ENCODE measurements at regions not wholly inside any gene's neighbourhood (a gene's known extent, or its start where the extent isn't known, plus 50 kb on each side); places are given as distances from the start of the nearest gene placed in this dataset.

GRCh38 chr6:106800379-106800778 is 171.0 kb downstream of the QRSL1 start:
- H3K9me3 ChIP-seq = no peaks in the 10 kb centered on the region
- intact Hi-C loops (cut with DNase I; ENCODE audit: low total_unique reads) = no loop called here
- no peaks in the 10 kb centered on the region for H3K4me1 ChIP-seq
- no peak for DNase-seq
- no peak overlapping the region for H3K27ac ChIP-seq
- H3K36me3 ChIP-seq (ENCODE audit: low read depth, missing control alignments) = no peaks in the 10 kb centered on the region
- H3K27me3 ChIP-seq = no peaks in the 10 kb centered on the region
- H3K4me3 ChIP-seq = no peak overlapping the region
- no peak for TF ChIP-seq POLR2A (IDR thresholded peaks at IDR 0.05)
- 87 to 89% methylated on average over 5 of the region's 5 CpGs for WGBS, 2 donors

- H3K4me3 ChIP-seq = no peak overlapping the region
- no peaks in the 10 kb centered on the region for H3K4me1 ChIP-seq
- no peak overlapping the region for H3K27ac ChIP-seq
- no peak for DNase-seq
- H3K9me3 ChIP-seq = no peaks in the 10 kb centered on the region
- H3K36me3 ChIP-seq (ENCODE audit: low read depth, missing control alignments) = no peaks in the 10 kb centered on the region
- WGBS, 2 donors = 40 to 53% methylated on average over 5 to 8 of the region's 8 CpGs
- TF ChIP-seq POLR2A (IDR thresholded peaks at IDR 0.05) = no peak
- no peak for TF ChIP-seq CTCF (IDR thresholded peaks at IDR 0.05)
- intact Hi-C loops (cut with DNase I; ENCODE audit: low total_unique reads) = no loop called here
- no peaks in the 10 kb centered on the region for H3K27me3 ChIP-seq
Observed at GRCh38 chr6:106799031-106799894, 169.9 kb downstream of the QRSL1 start.

- Histone ChIP-seq H3K27me3 (no peaks in the 10 kb centered on the region), H3K36me3 (ENCODE audit: low read depth, missing control alignments) (no peaks in the 10 kb centered on the region), H3K9me3 (no peaks in the 10 kb centered on the region), H3K27ac (no peak overlapping the region), H3K4me3 (no peak overlapping the region), H3K4me1 (no peaks in the 10 kb centered on the region)
- intact Hi-C loops (cut with DNase I; ENCODE audit: low total_unique reads) = no loop called here
- no peak for DNase-seq
- no peak for TF ChIP-seq POLR2A (IDR thresholded peaks at IDR 0.05)
- TF ChIP-seq CTCF (IDR thresholded peaks at IDR 0.05) = no peak
- WGBS, 2 donors = 82% methylated on average over 2 of the region's 2 CpGs
Observed at GRCh38 chr6:106797186-106797585, 167.8 kb downstream of the QRSL1 start.

DNA sequence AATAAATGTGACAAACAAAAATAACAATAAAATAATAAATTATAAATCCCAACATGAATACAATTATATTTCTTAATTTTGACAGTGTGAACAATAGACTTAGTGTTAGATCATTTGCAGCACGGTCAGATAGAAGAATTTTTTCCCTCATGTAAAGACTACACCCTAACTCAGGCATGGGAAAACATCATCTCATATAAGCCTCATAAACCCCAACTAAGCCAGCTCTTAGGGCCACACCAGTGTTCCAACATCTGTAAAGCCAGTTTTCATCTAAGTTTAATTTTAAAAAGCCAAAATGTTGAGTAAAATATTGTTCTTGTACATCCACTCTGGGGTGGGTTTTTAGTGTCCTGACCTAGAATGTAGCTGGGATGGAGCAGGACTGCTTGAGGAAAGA is 167.4 kb downstream of the QRSL1 start:
- no peaks in the 10 kb centered on the region for H3K9me3 ChIP-seq
- 79 to 81% methylated on average over 1 of the region's 1 CpG for WGBS, 2 donors
- no peak overlapping the region for H3K4me3 ChIP-seq
- H3K27me3 ChIP-seq = no peaks in the 10 kb centered on the region
- no peaks in the 10 kb centered on the region for H3K4me1 ChIP-seq
- intact Hi-C loops (cut with DNase I; ENCODE audit: low total_unique reads) = no loop called here
- TF ChIP-seq CTCF (IDR thresholded peaks at IDR 0.05) (no peak), POLR2A (IDR thresholded peaks at IDR 0.05) (no peak)
- H3K36me3 ChIP-seq (ENCODE audit: low read depth, missing control alignments) = no peaks in the 10 kb centered on the region
- H3K27ac ChIP-seq = no peak overlapping the region
- no peak for DNase-seq

DNA sequence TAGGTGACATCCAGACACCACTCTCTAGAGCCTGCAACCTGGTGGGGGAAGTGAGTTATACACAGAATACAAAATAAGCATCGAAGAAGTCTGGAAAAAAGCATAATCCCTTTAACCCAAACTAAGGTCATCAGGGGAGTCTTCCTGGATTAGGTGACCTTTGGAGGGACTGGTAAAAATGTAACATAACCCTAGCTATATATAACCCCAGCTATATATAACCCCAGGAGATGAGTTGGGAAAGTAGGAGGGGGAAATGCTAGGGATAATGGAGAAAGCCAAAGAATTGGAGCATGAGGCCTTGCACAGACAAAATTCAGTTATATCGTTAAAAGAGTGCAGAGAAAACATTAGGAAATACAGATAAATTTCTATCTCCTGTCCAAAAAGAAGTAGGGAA is 164.8 kb downstream of the QRSL1 start:
- DNase-seq = no peak
- intact Hi-C loops (cut with DNase I; ENCODE audit: low total_unique reads) = no loop called here
- H3K27me3 ChIP-seq = no peaks in the 10 kb centered on the region
- H3K4me1 ChIP-seq = no peaks in the 10 kb centered on the region
- H3K4me3 ChIP-seq = no peak overlapping the region
- WGBS, 2 donors = 86% methylated on average over 2 of the region's 2 CpGs
- TF ChIP-seq POLR2A (IDR thresholded peaks at IDR 0.05) = no peak
- TF ChIP-seq CTCF (IDR thresholded peaks at IDR 0.05) = no peak
- no peaks in the 10 kb centered on the region for H3K9me3 ChIP-seq
- H3K36me3 ChIP-seq (ENCODE audit: low read depth, missing control alignments) = no peaks in the 10 kb centered on the region
- no peak overlapping the region for H3K27ac ChIP-seq

Data from testis (tissue), 2 donors.